AG09309 (cell line): ENCODE measurements at regions not wholly inside any gene's neighbourhood (a gene's known extent, or its start where the extent isn't known, plus 50 kb on each side); places are given as distances from the start of the nearest gene placed in this dataset.

ENCODE experiments used
- DNase-seq: peaks from one replicate; pipeline ENCODE4 v3.0.0-alpha.2; 2010; ENCODE audit warnings: low read depth
- H3K4me3 ChIP-seq: 2 replicates; pipeline ENCODE4 v1.5.1; 2011; ENCODE audit warnings: mild to moderate bottlenecking, low read depth, low read length, moderate library complexity; ENCODE audit not compliant: control insufficient read depth
- CTCF ChIP-seq: IDR thresholded peaks from 2 replicates; pipeline ENCODE4 v1.5.1; 2011; ENCODE audit warnings: mild to moderate bottlenecking, low read depth, low read length, inconsistent platforms; ENCODE audit not compliant: insufficient read depth, control insufficient read depth; ENCODE audit errors: missing control alignments

- DNase-seq = no peak
- no peak for TF ChIP-seq CTCF
- H3K4me3 ChIP-seq = no peak overlapping the region
These were observed 177.1 kb downstream of the PIK3R1 start for GRCh38 chr5:68392617-68393016.

GRCh38 chr5:68395302-68395701 lies 179.7 kb downstream of the PIK3R1 start:
- H3K4me3 ChIP-seq = no peak overlapping the region
- TF ChIP-seq CTCF = no peak
- no peak for DNase-seq

- no peak overlapping the region for H3K4me3 ChIP-seq
- TF ChIP-seq CTCF = no peak
- no peak for DNase-seq
These were observed 180.5 kb downstream of the PIK3R1 start for GRCh38 chr5:68395926-68396511.

GRCh38 chr5:68396722-68397121 lies 181.2 kb downstream of the PIK3R1 start:
- H3K4me3 ChIP-seq = no peak overlapping the region
- no peak for TF ChIP-seq CTCF
- no peak for DNase-seq

GRCh38 chr5:68398146-68398812 lies 182.7 kb downstream of the PIK3R1 start:
- no peak for DNase-seq
- H3K4me3 ChIP-seq = no peak overlapping the region

GRCh38 chr5:68403301-68403700 lies 187.7 kb downstream of the PIK3R1 start:
- TF ChIP-seq CTCF = no peak
- no peak overlapping the region for H3K4me3 ChIP-seq
- DNase-seq = no peak

More at GRCh38 chr5:68398146-68398812, 182.7 kb downstream of the PIK3R1 start:
- TF ChIP-seq CTCF = no peak
